Loucy (cell line): ENCODE measurements at regions not wholly inside any gene's neighbourhood (a gene's known extent, or its start where the extent isn't known, plus 50 kb on each side); places are given as distances from the start of the nearest gene placed in this dataset.
A peak's percentile ranks its signal among the peaks of the same experiment; 100 is the strongest.
"Not testable (repeated sequence)": the region's sequence is repeated elsewhere in the genome, so short reads cannot be mapped to it uniquely, and the experiment has no call there.

ENCODE experiments used
- H2AFZ ChIP-seq: fragments of 200-600 bp; sonication (generic); 2 replicates; pipeline ENCODE4 v1.6.0; 2016; ENCODE audit warnings: antibody characterized with exemption, mild to moderate bottlenecking, low read length, moderate library complexity
- H3F3A ChIP-seq: fragments of 200-600 bp; 2 replicates; pipeline ENCODE4 v1.6.0; 2016; ENCODE audit warnings: antibody characterized with exemption, low read depth, mild to moderate bottlenecking
- H3K27me3 ChIP-seq: fragments of 200-600 bp; sonication (generic); 2 replicates; pipeline ENCODE4 v1.6.1; 2014; ENCODE audit warnings: low read length, mild to moderate bottlenecking; ENCODE audit not compliant: insufficient read depth, poor library complexity, severe bottlenecking
- H3K36me3 ChIP-seq: fragments of 200-600 bp; sonication (generic); 2 replicates; pipeline ENCODE4 v1.6.1; 2016; ENCODE audit warnings: low read length; ENCODE audit not compliant: insufficient read depth
- H3K4me1 ChIP-seq: fragments of 200-600 bp; sonication (generic); 2 replicates; pipeline ENCODE4 v1.5.1; 2014; ENCODE audit warnings: low read length, mild to moderate bottlenecking; ENCODE audit not compliant: insufficient read depth, poor library complexity, severe bottlenecking
- H3K4me2 ChIP-seq: fragments of 200-600 bp; sonication (generic); 2 replicates; pipeline ENCODE4 v1.6.0; 2014; ENCODE audit warnings: antibody characterized with exemption, low read length, low read depth, mild to moderate bottlenecking; ENCODE audit not compliant: poor library complexity, severe bottlenecking
- H3K4me3 ChIP-seq: fragments of 200-600 bp; sonication (generic); 2 replicates; pipeline ENCODE4 v1.5.1; 2014; ENCODE audit warnings: low read length, mild to moderate bottlenecking, mixed read lengths; ENCODE audit not compliant: poor library complexity, severe bottlenecking
- H3K79me2 ChIP-seq: fragments of 200-600 bp; sonication (generic); 2 replicates; pipeline ENCODE4 v1.6.1; 2014; ENCODE audit warnings: low read length; ENCODE audit not compliant: insufficient read depth
- H3K9ac ChIP-seq: fragments of 200-600 bp; sonication (generic); 2 replicates; pipeline ENCODE4 v1.6.0; 2014; ENCODE audit warnings: mild to moderate bottlenecking, low read depth, low read length, moderate library complexity; ENCODE audit not compliant: poor library complexity, severe bottlenecking
- H3K9me2 ChIP-seq: fragments of 200-600 bp; sonication (generic); replicated peaks from 2 replicates; pipeline ENCODE4 v1.6.1; 2016; ENCODE audit warnings: low read depth, low read length, mixed read lengths
- H3K9me3 ChIP-seq: fragments of 200-600 bp; sonication (generic); 2 replicates; pipeline ENCODE4 v1.6.1; 2014; ENCODE audit warnings: mild to moderate bottlenecking, antibody characterized with exemption, low read length, low read depth; ENCODE audit not compliant: insufficient read depth
- H4K20me1 ChIP-seq: fragments of 200-600 bp; sonication (generic); 2 replicates; pipeline ENCODE4 v1.6.0; 2014; ENCODE audit warnings: antibody characterized with exemption, low read length, mild to moderate bottlenecking; ENCODE audit not compliant: insufficient read depth, poor library complexity, severe bottlenecking
- EZH2phosphoT487 ChIP-seq: fragments of 200-600 bp; IDR thresholded peaks from 2 replicates; pipeline ENCODE4 v1.6.1; 2018; ENCODE audit warnings: antibody characterized with exemption, mild to moderate bottlenecking, moderate library complexity, borderline replicate concordance
- TF ChIP-seq, protein P1 (sequence below): fragments of 200-600 bp; sonication (generic); conservative IDR thresholded peaks from 2 replicates; pipeline ENCODE4 v1.5.1; 2014; ENCODE audit warnings: mild to moderate bottlenecking, antibody characterized with exemption, low read length

DNA sequence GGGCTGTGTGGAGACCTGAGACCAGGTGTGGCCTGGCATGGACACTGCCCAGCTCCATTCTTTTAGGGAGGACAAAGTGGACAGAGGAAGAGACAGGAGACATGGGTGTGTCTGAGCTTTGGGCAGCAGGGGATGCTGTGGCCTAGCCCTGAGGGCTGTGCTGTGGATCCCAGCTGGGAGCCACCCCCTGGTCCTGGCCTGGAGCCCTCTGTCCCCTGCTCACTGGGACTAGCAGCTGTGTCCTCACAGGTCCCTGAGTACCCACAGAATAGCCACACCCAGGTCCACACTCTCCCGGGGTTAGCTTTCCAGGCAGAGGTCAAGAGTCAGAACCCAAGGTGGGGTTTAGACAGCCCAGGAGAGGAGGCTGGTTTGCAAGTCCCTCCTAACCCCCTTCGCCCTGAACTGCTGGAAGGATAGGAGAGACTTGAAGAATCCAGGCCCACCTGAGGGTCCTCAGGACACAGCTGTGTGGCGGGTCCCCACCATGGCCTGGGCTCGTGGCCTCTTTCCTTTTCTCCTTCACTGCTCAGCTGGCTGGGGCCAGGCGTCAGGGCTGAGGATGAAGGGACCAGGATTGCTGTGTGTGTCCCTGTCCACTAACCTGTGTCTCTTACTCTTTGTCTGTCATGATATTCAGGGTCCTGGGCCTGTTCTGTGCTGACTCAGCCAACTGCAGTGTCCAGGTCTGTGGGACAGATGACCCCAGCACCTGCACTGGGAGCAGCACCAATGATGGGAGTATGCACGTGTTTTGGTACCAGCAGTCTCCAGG, 78.5 kb upstream of the VPREB1 start:
- H3K4me3 ChIP-seq = no peak overlapping the region
- no peak overlapping the region for H2AFZ ChIP-seq
- H3K79me2 ChIP-seq = no peaks in the 10 kb centered on the region
- H3K9ac ChIP-seq = peak overlapping the region; percentile 14
- no peaks in the 10 kb centered on the region for H4K20me1 ChIP-seq
- H3K9me3 ChIP-seq = no peaks in the 10 kb centered on the region
- peaks cover 13% of the 10 kb centered on the region; the same call in 1 of the 2 replicates for H3K36me3 ChIP-seq
- H3K27me3 ChIP-seq = no peaks in the 10 kb centered on the region
- H3F3A ChIP-seq = peaks cover 11% of the 10 kb centered on the region; the same call in 1 of the 2 replicates
- H3K4me1 ChIP-seq = peaks cover 36% of the 10 kb centered on the region
- no peaks in the 10 kb centered on the region for H3K9me2 ChIP-seq
- H3K4me2 ChIP-seq = peak overlapping the region; percentile 82
- TF ChIP-seq, protein P1, sequence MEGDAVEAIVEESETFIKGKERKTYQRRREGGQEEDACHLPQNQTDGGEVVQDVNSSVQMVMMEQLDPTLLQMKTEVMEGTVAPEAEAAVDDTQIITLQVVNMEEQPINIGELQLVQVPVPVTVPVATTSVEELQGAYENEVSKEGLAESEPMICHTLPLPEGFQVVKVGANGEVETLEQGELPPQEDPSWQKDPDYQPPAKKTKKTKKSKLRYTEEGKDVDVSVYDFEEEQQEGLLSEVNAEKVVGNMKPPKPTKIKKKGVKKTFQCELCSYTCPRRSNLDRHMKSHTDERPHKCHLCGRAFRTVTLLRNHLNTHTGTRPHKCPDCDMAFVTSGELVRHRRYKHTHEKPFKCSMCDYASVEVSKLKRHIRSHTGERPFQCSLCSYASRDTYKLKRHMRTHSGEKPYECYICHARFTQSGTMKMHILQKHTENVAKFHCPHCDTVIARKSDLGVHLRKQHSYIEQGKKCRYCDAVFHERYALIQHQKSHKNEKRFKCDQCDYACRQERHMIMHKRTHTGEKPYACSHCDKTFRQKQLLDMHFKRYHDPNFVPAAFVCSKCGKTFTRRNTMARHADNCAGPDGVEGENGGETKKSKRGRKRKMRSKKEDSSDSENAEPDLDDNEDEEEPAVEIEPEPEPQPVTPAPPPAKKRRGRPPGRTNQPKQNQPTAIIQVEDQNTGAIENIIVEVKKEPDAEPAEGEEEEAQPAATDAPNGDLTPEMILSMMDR = no peak; the same call in 1 of the 2 replicates
- TF ChIP-seq EZH2phosphoT487 = no peak

GRCh38 chr22:22164541-22165272, 79.9 kb upstream of the VPREB1 start:
- Histone ChIP-seq H3K4me3 (no peak overlapping the region), H4K20me1 (no peaks in the 10 kb centered on the region), H3K79me2 (no peaks in the 10 kb centered on the region), H3K4me2 (no peak overlapping the region), H2AFZ (no peak overlapping the region), H3K9me3 (no peaks in the 10 kb centered on the region), H3K9ac (no peak overlapping the region), H3K36me3 (peaks cover 14% of the 10 kb centered on the region; the same call in 1 of the 2 replicates), H3K27me3 (no peaks in the 10 kb centered on the region), H3F3A (peaks cover 11% of the 10 kb centered on the region; the same call in 1 of the 2 replicates), H3K9me2 (no peaks in the 10 kb centered on the region), H3K4me1 (peaks cover 36% of the 10 kb centered on the region)
- no peak for TF ChIP-seq EZH2phosphoT487
- TF ChIP-seq, protein P1 = peak; percentile 48

- no peaks in the 10 kb centered on the region for H3K9me3 ChIP-seq
- no peaks in the 10 kb centered on the region for H4K20me1 ChIP-seq
- H2AFZ ChIP-seq = no peak overlapping the region
- peaks cover under 1% of the 10 kb centered on the region; the same call in 1 of the 2 replicates for H3F3A ChIP-seq
- H3K79me2 ChIP-seq = no peaks in the 10 kb centered on the region
- TF ChIP-seq, protein P1 = no peak
- TF ChIP-seq EZH2phosphoT487 = no peak
- no peak overlapping the region for H3K9ac ChIP-seq
- H3K9me2 ChIP-seq = no peaks in the 10 kb centered on the region
- H3K36me3 ChIP-seq = peaks cover 28% of the 10 kb centered on the region; the same call in 1 of the 2 replicates
- no peak overlapping the region for H3K4me2 ChIP-seq
- no peaks in the 10 kb centered on the region for H3K27me3 ChIP-seq
- H3K4me1 ChIP-seq = peaks cover 14% of the 10 kb centered on the region
- no peak overlapping the region for H3K4me3 ChIP-seq
These were observed 82.4 kb upstream of the VPREB1 start for GRCh38 chr22:22161924-22162851.

- not testable (repeated sequence) for H3K79me2 ChIP-seq, H3K9me3 ChIP-seq, H3F3A ChIP-seq, H3K4me2 ChIP-seq, H3K27me3 ChIP-seq, H3K9me2 ChIP-seq, H3K4me1 ChIP-seq, H2AFZ ChIP-seq, H3K9ac ChIP-seq, H3K4me3 ChIP-seq, H4K20me1 ChIP-seq
- H3K36me3 ChIP-seq = peaks cover 28% of the 10 kb centered on the region; the same call in 1 of the 2 replicates
These were observed 83.8 kb upstream of the VPREB1 start for GRCh38 chr22:22160768-22161167.
